BJ (cell line): ENCODE measurements at regions not wholly inside any gene's neighbourhood (a gene's known extent, or its start where the extent isn't known, plus 50 kb on each side); places are given as distances from the start of the nearest gene placed in this dataset.

Source experiments
- CTCF ChIA-PET: fragments of 350-600 bp; formaldehyde crosslinking; extraction: SDS; loops from one replicate; lab custom pipeline; 2021; ENCODE audit warnings: antibody characterized with exemption, inconsistent platforms; lab: Yijun Ruan, JAX
- POLR2A ChIA-PET: fragments of 300-600 bp; sonication (Branson Sonifier 250); formaldehyde crosslinking; extraction: SDS; loops from one replicate; lab custom pipeline; 2021; ENCODE audit warnings: antibody characterized with exemption; lab: Charles Lee
- DNase-seq: peaks from one replicate; pipeline ENCODE4 v3.0.0-alpha.2; 2011; ENCODE audit warnings: low read depth
- H3K27me3 ChIP-seq: 2 replicates; pipeline ENCODE4 v1.6.0; 2011; ENCODE audit warnings: low read length; ENCODE audit not compliant: control insufficient read depth, insufficient read depth
- H3K36me3 ChIP-seq: 2 replicates; pipeline ENCODE4 v1.5.1; 2011; ENCODE audit warnings: low read length; ENCODE audit not compliant: control insufficient read depth, insufficient read depth
- H3K4me3 ChIP-seq: 2 replicates; pipeline ENCODE4 v1.5.1; 2011; ENCODE audit warnings: low read depth, mild to moderate bottlenecking, control low read depth, low read length
- CTCF ChIP-seq: IDR thresholded peaks from 2 replicates; pipeline ENCODE4 v1.5.1; 2011; ENCODE audit warnings: low read depth, mild to moderate bottlenecking, control low read depth, inconsistent platforms, low read length, moderate library complexity; ENCODE audit not compliant: insufficient read depth

GRCh38 chr6:85824329-85824728, 181.6 kb upstream of the SYNCRIP start:
- no peaks in the 10 kb centered on the region for H3K27me3 ChIP-seq
- ChIA-PET POLR2A (no interaction called here), CTCF (no interaction called here)
- H3K4me3 ChIP-seq, result no peak overlapping the region
- no peaks in the 10 kb centered on the region for H3K36me3 ChIP-seq
- DNase-seq, result no peak
- TF ChIP-seq CTCF, result no peak

GRCh38 chr6:85810558-85810957, 167.9 kb upstream of the SYNCRIP start:
- ChIA-PET POLR2A (no interaction called here), CTCF (no interaction called here)
- TF ChIP-seq CTCF, result no peak
- H3K36me3 ChIP-seq, result no peaks in the 10 kb centered on the region
- H3K4me3 ChIP-seq, result no peak overlapping the region
- H3K27me3 ChIP-seq, result no peaks in the 10 kb centered on the region
- no peak for DNase-seq

GRCh38 chr6:85803721-85804120, 161.0 kb upstream of the SYNCRIP start:
- no peak overlapping the region for H3K4me3 ChIP-seq
- H3K36me3 ChIP-seq, result no peaks in the 10 kb centered on the region
- CTCF ChIA-PET, result no interaction called here
- POLR2A ChIA-PET, result no interaction called here
- TF ChIP-seq CTCF, result no peak
- H3K27me3 ChIP-seq, result no peaks in the 10 kb centered on the region
- DNase-seq, result no peak

DNA sequence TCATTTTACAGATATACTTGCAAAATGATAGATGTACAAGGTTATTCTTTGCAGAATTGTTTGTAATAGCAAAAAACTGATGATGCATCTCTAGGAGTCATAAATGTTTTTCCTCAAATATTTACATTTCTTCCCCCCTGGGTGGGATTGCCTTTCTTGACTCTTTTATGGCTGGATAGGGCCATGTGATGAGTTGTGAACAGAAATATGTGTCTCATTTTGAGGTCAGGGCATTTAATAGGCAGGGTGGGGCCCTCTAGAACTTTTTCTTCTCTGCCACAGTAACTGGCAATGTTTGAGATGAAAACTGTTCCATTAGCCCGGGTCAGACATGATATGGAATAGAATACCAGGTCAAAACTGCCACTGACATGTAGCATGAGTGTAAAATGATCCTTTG, 159.5 kb upstream of the SYNCRIP start:
- no peak for DNase-seq
- H3K27me3 ChIP-seq, result no peaks in the 10 kb centered on the region
- TF ChIP-seq CTCF, result no peak
- CTCF ChIA-PET, result no interaction called here
- POLR2A ChIA-PET, result no interaction called here
- no peaks in the 10 kb centered on the region for H3K36me3 ChIP-seq
- no peak overlapping the region for H3K4me3 ChIP-seq

DNA sequence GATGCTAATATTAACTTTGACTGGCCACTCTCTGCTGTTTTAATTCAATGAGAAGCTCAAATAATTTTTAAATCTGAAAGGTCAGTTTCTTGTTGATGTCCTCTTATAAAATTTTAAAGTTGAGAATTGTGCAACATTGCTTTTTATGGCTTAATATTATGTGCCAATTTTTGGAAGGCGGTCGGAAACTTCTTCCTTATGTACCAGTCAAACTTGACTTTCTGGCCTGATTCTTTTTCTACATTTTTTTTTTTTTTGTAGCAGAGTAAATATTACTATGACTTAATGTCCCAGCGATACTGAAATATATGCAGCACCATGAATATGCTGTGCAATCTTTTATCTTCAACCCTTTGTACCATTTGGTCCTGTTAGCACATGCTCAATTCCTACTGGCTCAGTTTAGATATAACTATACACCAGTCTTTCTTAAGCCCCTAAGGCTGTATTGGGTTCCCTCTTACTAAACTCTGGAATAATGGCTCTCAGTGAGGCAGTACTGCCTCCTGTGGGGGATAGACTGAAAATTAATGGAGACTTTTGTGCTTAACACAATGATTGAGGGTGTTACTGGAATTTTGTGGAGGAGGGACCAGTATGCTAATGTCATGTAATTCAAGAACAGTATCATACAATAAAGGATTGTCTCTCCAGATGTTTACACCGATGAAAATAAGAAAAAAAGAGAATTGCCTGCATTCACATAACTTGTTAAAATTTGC, 156.4 kb upstream of the SYNCRIP start:
- POLR2A ChIA-PET, result no interaction called here
- CTCF ChIA-PET, result no interaction called here
- no peak overlapping the region for H3K4me3 ChIP-seq
- no peaks in the 10 kb centered on the region for H3K27me3 ChIP-seq
- no peaks in the 10 kb centered on the region for H3K36me3 ChIP-seq
- DNase-seq, result no peak
- no peak for TF ChIP-seq CTCF
